Upper lobe of left lung (tissue), 6 donors: ENCODE measurements at regions not wholly inside any gene's neighbourhood (a gene's known extent, or its start where the extent isn't known, plus 50 kb on each side); places are given as distances from the start of the nearest gene placed in this dataset.

Source experiments
- ATAC-seq, 2 donors: fragments of 200-7000 bp; cut with Tn5 transposase; one replicate each; pipeline ENCODE4 v1.9.1; 2022; ENCODE audit warnings: mild to moderate bottlenecking in 2 of 2, moderate library complexity in 2 of 2; ENCODE audit not compliant: low FRiP score in 2 of 2
- DNase-seq, 2 donors: peaks; one replicate each; pipeline ENCODE4 v3.0.0-alpha.2; 2019 to 2020
- H3K27ac ChIP-seq, 4 donors: fragments of 200-600 bp; sonication (generic); one replicate each; pipeline ENCODE4 v1.5.1; 2016 to 2019
- H3K27me3 ChIP-seq, 4 donors: fragments of 200-600 bp; sonication (generic); one replicate each; pipeline ENCODE4 v1.5.1; 2017 to 2019
- H3K36me3 ChIP-seq, 4 donors: fragments of 200-600 bp; sonication (generic); one replicate each; pipeline ENCODE4 v1.5.1; 2016 to 2019
- H3K4me1 ChIP-seq, 4 donors: fragments of 200-600 bp; sonication (generic); one replicate each; pipeline ENCODE4 v1.5.1; 2018 to 2019
- H3K4me3 ChIP-seq, 4 donors: fragments of 200-600 bp; sonication (generic); one replicate each; pipeline ENCODE4 v1.5.1; 2017 to 2019; ENCODE audit warnings: mild to moderate bottlenecking in 2 of 4, moderate library complexity in 1 of 4
- H3K9me3 ChIP-seq, 4 donors: fragments of 200-600 bp; sonication (generic); one replicate each; pipeline ENCODE4 v1.5.1; 2018 to 2019
- CTCF ChIP-seq, 6 experiments: fragments of 450-650 bp in 4 of 6; fragments of 200-600 bp in 2 of 6; sonication (generic) in 2 of 6; IDR thresholded peaks; one replicate each; pipeline ENCODE4 v1.5.1; 2016 to 2019; ENCODE audit warnings: antibody characterized with exemption in 6 of 6
- EP300 ChIP-seq, 4 donors: sonication (generic); formaldehyde crosslinking; IDR thresholded peaks; one replicate each; pipeline ENCODE4 v1.5.1; 2017; ENCODE audit warnings: antibody characterized with exemption in 4 of 4, control low read depth in 2 of 4
- POLR2A ChIP-seq, 4 donors: fragments of 450-650 bp; IDR thresholded peaks; one replicate each; pipeline ENCODE4 v1.5.1; 2016 to 2017; ENCODE audit warnings: antibody characterized with exemption in 4 of 4, mild to moderate bottlenecking in 2 of 4
- POLR2AphosphoS5 ChIP-seq, 2 donors: sonication (generic); formaldehyde crosslinking; IDR thresholded peaks; one replicate each; pipeline ENCODE4 v1.5.1; 2017; ENCODE audit warnings: antibody characterized with exemption in 2 of 2
- WGBS, 2 donors: methylation state at CpG; one replicate each; pipeline ENCODE4 v1.1.5; 2017 to 2018; 5-methylcytosine and 5-hydroxymethylcytosine counted together
- donor health status: DM: no; HTN: no; CAD: no; lungs with moderate emphysema.
- donor health status: DM: no; HTN: yes; CAD: no; lungs with severe emphysema.

DNA sequence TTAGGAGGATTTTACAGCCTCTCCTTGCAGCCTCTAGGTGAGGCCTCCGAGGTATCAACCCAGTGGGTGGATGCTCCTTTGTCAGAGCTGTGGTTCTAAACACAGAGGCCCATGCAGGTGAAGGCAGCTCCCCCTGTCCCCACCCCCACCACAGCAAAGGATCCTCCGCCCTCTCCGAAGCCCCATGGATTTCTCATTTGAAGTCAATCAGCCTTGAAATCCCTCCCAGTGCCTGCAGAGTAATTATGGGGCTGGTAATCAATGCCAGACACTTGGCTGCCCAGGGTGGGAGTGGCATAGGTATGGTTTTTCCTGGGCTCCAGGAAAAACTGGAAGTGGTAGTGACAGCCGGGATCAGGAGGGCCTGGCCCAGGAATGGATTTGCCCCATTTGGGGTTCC is 119.5 kb upstream of the CSF3R start:
- no peak overlapping the region for H3K4me3 ChIP-seq
- no peaks in the 10 kb centered on the region for H3K4me1 ChIP-seq
- H3K27me3 ChIP-seq = no peaks in the 10 kb centered on the region
- ATAC-seq (no peak), DNase-seq (no peak)
- WGBS, 2 donors = 79% methylated on average over 2 to 4 of the region's 4 CpGs
- no peak for TF ChIP-seq EP300 (IDR thresholded peaks at IDR 0.05)
- no peak for TF ChIP-seq CTCF (IDR thresholded peaks at IDR 0.05)
- H3K36me3 ChIP-seq = no peaks in the 10 kb centered on the region
- H3K9me3 ChIP-seq = no peaks in the 10 kb centered on the region
- no peak overlapping the region for H3K27ac ChIP-seq

GRCh38 chr1:36599828-36600227 is 117.1 kb upstream of the CSF3R start:
- no peak for ATAC-seq
- 65 to 84% methylated on average over 1 of the region's 1 CpG for WGBS, 2 donors

GRCh38 chr1:36597514-36597913 is 114.8 kb upstream of the CSF3R start:
- Histone ChIP-seq H3K36me3 (no peaks in the 10 kb centered on the region), H3K4me1 (no peaks in the 10 kb centered on the region), H3K27ac (no peak overlapping the region), H3K27me3 (no peaks in the 10 kb centered on the region), H3K9me3 (no peaks in the 10 kb centered on the region), H3K4me3 (no peak overlapping the region)
- no peak for DNase-seq
- TF ChIP-seq EP300 (IDR thresholded peaks at IDR 0.05) = no peak
- ATAC-seq = no peak
- 79 to 81% methylated on average over 5 of the region's 5 CpGs for WGBS, 2 donors

More at GRCh38 chr1:36599828-36600227, 117.1 kb upstream of the CSF3R start:
- Histone ChIP-seq H3K27ac (no peak overlapping the region), H3K36me3 (no peaks in the 10 kb centered on the region), H3K4me1 (no peaks in the 10 kb centered on the region), H3K27me3 (no peaks in the 10 kb centered on the region), H3K4me3 (no peak overlapping the region), H3K9me3 (no peaks in the 10 kb centered on the region)
- DNase-seq = no peak
- no peak for TF ChIP-seq EP300 (IDR thresholded peaks at IDR 0.05)
- no peak for TF ChIP-seq POLR2AphosphoS5 (IDR thresholded peaks at IDR 0.05)
- TF ChIP-seq CTCF (IDR thresholded peaks at IDR 0.05) = no peak
- no peak for TF ChIP-seq POLR2A (IDR thresholded peaks at IDR 0.05)

- H3K27ac ChIP-seq = no peak overlapping the region
- no peaks in the 10 kb centered on the region for H3K36me3 ChIP-seq
- 77 to 87% methylated on average over 9 to 11 of the region's 11 CpGs for WGBS, 2 donors
- DNase-seq = no peak
- no peak overlapping the region for H3K4me3 ChIP-seq
- no peaks in the 10 kb centered on the region for H3K27me3 ChIP-seq
- no peaks in the 10 kb centered on the region for H3K9me3 ChIP-seq
- ATAC-seq = no peak
- TF ChIP-seq POLR2A (IDR thresholded peaks at IDR 0.05) (no peak), POLR2AphosphoS5 (IDR thresholded peaks at IDR 0.05) (no peak), EP300 (IDR thresholded peaks at IDR 0.05) (no peak), CTCF (IDR thresholded peaks at IDR 0.05) (no peak)
- no peaks in the 10 kb centered on the region for H3K4me1 ChIP-seq
These were observed 113.2 kb upstream of the CSF3R start for GRCh38 chr1:36595921-36596320.

GRCh38 chr1:36595349-36595748 is 112.6 kb upstream of the CSF3R start:
- no peaks in the 10 kb centered on the region for H3K4me1 ChIP-seq
- WGBS, 2 donors = 18 to 29% methylated on average over 11 of the region's 11 CpGs
- no peaks in the 10 kb centered on the region for H3K9me3 ChIP-seq
- H3K27me3 ChIP-seq = no peaks in the 10 kb centered on the region
- H3K36me3 ChIP-seq = no peaks in the 10 kb centered on the region
- no peak overlapping the region for H3K4me3 ChIP-seq
- H3K27ac ChIP-seq = no peak overlapping the region
- no peak for TF ChIP-seq EP300 (IDR thresholded peaks at IDR 0.05)
- no peak for TF ChIP-seq CTCF (IDR thresholded peaks at IDR 0.05)
- no peak for TF ChIP-seq POLR2AphosphoS5 (IDR thresholded peaks at IDR 0.05)
- no peak for TF ChIP-seq POLR2A (IDR thresholded peaks at IDR 0.05)
- no peak for DNase-seq
- ATAC-seq = no peak
